ENCODE measurements at regions not wholly inside any gene's neighbourhood (a gene's known extent, or its start where the extent isn't known, plus 50 kb on each side); places are given as distances from the start of the nearest gene placed in this dataset.

GRCh38 chr3:170640737-170641171 lies 54.9 kb upstream of the SLC7A14 start:
- Mint-ChIP-seq H3K4me1 (no peaks in the 10 kb centered on the region), H3K4me3 (no peak overlapping the region), H3K36me3 (no peaks in the 10 kb centered on the region), H3K27me3 (peaks cover 0 to 12% (median 7%) of the 10 kb centered on the region in 5 donors), H3K9me3 (peaks cover 0 to 8% (median 4%) of the 10 kb centered on the region in 9 donors), H3K27ac (no peak overlapping the region)
- POLR2A ChIA-PET: no interaction called here
- DNase-seq (no peak), ATAC-seq (no peak)

GRCh38 chr3:170638988-170639387 lies 53.1 kb upstream of the SLC7A14 start:
- Mint-ChIP-seq H3K9me3 (peaks cover 0 to 4% (median 0%) of the 10 kb centered on the region in 9 donors), H3K27me3 (peaks cover 3 to 20% (median 4%) of the 10 kb centered on the region in 5 donors), H3K4me3 (no peak overlapping the region), H3K36me3 (no peaks in the 10 kb centered on the region), H3K27ac (no peak overlapping the region), H3K4me1 (no peaks in the 10 kb centered on the region)
- no peak for ATAC-seq
- no peak for DNase-seq
- POLR2A ChIA-PET: no interaction called here

- ATAC-seq (no peak), DNase-seq (no peak)
- no peak overlapping the region for H3K27ac Mint-ChIP-seq
- POLR2A ChIA-PET: no interaction called here
- no peaks in the 10 kb centered on the region for H3K4me1 Mint-ChIP-seq
- no peak overlapping the region for H3K4me3 Mint-ChIP-seq
- H3K9me3 Mint-ChIP-seq: no peaks in the 10 kb centered on the region
- peaks cover 3 to 26% (median 8%) of the 10 kb centered on the region in 5 donors for H3K27me3 Mint-ChIP-seq
- no peaks in the 10 kb centered on the region for H3K36me3 Mint-ChIP-seq
Measured at GRCh38 chr3:170637306-170637705, 51.4 kb upstream of the SLC7A14 start.

- H3K9me3 Mint-ChIP-seq: no peaks in the 10 kb centered on the region
- H3K27me3 Mint-ChIP-seq: peaks cover 4 to 26% (median 8%) of the 10 kb centered on the region in 5 donors
- no peaks in the 10 kb centered on the region for H3K4me1 Mint-ChIP-seq
- H3K27ac Mint-ChIP-seq: no peak overlapping the region
- ATAC-seq (no peak), DNase-seq (no peak)
- no peaks in the 10 kb centered on the region for H3K36me3 Mint-ChIP-seq
- no peak overlapping the region for H3K4me3 Mint-ChIP-seq
- POLR2A ChIA-PET: no interaction called here
Measured at GRCh38 chr3:170636400-170636973, 50.6 kb upstream of the SLC7A14 start.

Data from naive thymus-derived CD8-positive, alpha-beta T cell (primary cell).